NCI-H2029 treated with DMSO at 0.1 percent for 48 hours (cell line): ENCODE measurements at regions not wholly inside any gene's neighbourhood (a gene's known extent, or its start where the extent isn't known, plus 50 kb on each side); places are given as distances from the start of the nearest gene placed in this dataset.
"Not testable (repeated sequence)": the region's sequence is repeated elsewhere in the genome, so short reads cannot be mapped to it uniquely, and the experiment has no call there.

Experiments
- DNase-seq: peaks from one replicate; lab custom pipeline; 2025; lab: John Stamatoyannopoulos, UW

GRCh38 chr4:117014236-117014635 lies 71.1 kb downstream of the TRAM1L1 start:
- no peak for DNase-seq

DNA sequence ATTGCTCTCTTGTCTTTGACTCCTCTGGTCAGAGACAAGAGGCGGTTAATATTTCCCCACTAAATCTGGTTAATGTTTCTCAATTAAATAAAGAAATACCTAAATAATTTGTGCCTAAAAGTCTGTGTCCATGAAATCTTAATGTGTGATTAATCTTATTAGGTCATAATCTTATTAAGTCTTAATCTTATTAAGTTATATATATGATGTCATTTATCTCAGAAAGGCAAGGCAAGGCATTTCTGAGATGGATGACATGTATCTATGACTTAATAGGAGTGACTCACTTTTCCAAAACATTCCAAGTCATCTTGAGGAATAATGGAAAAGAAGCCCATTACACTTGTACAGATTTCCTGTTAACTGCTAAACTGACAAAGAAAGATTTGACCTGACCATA lies 74.7 kb downstream of the TRAM1L1 start:
- DNase-seq, result no peak

GRCh38 chr4:117001077-117001476 lies 84.3 kb downstream of the TRAM1L1 start:
- DNase-seq, result no peak

GRCh38 chr4:116982656-116983055 lies 102.7 kb downstream of the TRAM1L1 start:
- no peak for DNase-seq

DNA sequence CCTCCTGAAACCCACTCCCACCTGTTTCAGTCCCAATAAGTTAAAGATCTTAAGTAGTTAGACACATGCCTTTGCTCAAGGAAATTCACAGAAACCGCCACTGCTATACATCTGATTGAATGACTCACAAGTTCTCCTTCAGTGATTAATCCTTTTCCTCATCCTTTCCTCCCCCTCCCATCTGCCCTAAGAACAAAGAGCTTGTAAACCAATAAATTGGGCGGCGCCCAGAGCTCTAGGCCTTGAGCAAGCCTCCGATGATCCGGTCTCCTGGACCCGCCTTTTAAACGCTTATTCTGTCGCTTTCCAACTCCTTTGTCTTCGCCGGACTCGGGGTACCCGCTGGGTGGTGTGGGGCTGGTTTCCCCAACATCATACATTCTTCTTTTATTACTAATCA lies 104.9 kb downstream of the TRAM1L1 start:
- not testable (repeated sequence) for DNase-seq

GRCh38 chr4:116959045-116959444 lies 126.3 kb downstream of the TRAM1L1 start:
- DNase-seq, result no peak

GRCh38 chr4:116953947-116954346 lies 131.4 kb downstream of the TRAM1L1 start:
- DNase-seq, result no peak

GRCh38 chr4:116952530-116953136 lies 132.7 kb downstream of the TRAM1L1 start:
- DNase-seq, result no peak

DNA sequence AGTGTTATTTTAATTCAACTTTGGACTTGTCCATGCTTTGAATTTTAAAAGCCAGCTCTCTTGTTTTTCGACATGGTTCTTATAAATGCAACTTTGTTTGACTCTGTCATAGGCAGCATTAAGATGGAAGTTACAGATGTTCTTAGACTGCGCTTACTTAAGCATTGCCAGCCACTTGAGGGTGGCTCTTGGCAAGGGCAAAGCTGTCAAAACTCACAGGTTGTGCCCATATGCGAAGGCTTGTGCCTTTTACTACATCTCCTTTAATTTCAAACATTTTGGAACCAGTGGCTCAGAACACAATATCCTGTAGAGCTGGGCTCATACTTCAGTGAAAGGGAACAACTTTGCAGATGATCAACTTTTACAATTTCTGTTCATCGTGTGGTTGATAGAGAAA lies 135.5 kb downstream of the TRAM1L1 start:
- no peak for DNase-seq

- DNase-seq, result no peak
Measured at GRCh38 chr4:116942315-116942714, 143.1 kb downstream of the TRAM1L1 start.

- no peak for DNase-seq
Measured at GRCh38 chr4:116930329-116930728, 155.0 kb downstream of the TRAM1L1 start.

DNA sequence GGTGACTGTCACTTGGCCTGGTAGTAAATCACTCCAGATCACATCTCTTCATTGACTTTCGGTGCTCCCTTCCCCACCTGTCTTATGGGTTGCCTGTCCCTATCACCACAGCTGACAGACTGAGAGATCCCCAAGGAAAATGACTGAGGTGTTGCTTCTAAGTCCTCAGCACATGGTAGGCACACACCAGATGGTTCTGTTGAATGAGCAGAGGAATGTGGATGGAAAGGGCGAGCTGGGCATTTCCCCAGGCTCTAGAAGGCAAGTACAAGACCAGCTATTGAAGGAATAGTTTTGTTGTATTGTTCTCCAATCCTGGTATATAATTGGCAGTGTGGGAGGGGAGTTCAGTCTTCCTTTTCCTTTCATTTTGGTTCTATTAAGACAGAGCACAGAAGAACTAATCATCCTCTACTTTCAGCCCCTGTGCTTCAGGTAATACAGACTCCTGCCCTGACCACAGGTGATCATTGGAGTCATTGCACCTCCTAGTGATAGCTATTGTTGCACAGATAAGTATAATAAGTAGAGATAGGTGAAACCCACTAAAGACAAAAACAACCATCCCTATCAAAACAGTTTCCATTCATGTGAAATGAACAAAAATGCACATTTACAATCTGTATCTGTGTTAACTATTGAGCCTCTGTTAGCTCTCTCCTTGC lies 158.6 kb downstream of the TRAM1L1 start:
- DNase-seq, result no peak

DNA sequence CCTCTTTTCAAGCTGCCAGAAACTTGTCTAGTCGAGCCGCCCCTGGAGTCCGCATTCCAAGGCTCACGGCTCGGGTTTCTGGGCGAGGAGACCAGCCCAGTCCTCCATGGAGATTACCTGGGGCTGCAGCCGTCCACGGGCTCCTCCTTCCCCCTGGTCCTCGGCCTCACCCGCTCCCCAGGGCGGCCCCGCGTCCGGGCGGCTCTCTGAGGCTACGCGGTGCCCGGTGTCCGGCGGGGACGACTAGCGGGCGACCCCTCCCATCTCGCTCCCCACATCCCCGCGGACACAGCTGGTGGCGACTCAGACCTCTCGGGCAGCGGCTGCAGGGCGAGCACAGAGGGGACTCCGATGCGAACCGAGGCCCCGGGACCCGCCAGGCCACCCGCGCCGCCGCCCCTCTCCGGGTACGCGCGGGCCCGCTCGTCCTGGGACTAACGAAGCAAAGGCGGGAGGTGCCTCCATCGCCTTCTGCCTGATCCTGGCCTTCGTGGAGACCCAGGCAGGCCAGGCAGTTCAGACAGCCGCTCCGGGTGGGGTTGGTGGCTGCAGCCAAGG lies 159.4 kb downstream of the TRAM1L1 start:
- DNase-seq, result no peak

- DNase-seq, result no peak
Measured at GRCh38 chr4:116923389-116923788, 162.0 kb downstream of the TRAM1L1 start.

GRCh38 chr4:116913451-116913850 lies 171.9 kb downstream of the TRAM1L1 start:
- no peak for DNase-seq

- no peak for DNase-seq
Measured at GRCh38 chr4:116906758-116907157, 178.6 kb downstream of the TRAM1L1 start.

DNA sequence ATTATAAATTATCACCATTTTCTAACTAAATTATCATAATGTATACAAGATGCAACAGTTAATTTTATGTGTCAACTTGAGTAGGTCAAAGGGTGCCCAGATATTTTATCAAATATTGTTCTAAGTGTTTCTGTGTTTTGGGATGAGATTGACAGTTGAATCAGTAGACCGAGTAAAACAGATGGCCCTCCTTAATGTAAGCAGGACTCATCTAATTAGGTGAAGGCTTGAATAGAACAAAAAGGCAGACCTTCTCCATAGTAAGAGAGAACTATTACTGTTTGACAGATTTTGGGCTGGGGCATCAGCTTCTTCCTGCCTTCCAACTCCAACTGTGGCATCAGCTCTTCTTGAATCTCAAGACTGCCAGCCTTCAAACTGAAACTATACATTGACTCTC lies 185.8 kb downstream of the TRAM1L1 start:
- no peak for DNase-seq

- DNase-seq, result no peak
Measured at GRCh38 chr4:116885579-116885978, 199.8 kb downstream of the TRAM1L1 start.

DNA sequence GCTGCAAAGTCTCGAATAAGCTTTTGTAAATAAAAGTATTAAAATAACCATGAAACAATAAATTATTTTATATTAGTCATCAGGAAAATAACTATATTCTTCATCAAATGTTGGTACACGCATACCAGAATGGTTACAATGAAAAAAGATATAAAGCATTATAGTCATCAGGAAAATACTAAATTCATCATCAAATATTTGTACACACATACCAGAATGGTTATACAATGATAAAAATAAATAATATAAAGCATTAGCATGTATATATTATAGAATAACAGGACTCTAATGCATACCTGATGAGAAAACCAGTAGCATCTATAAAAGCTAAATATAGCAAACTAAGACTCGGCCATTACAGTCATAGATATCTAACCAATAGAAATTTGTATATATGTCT lies 202.9 kb downstream of the TRAM1L1 start:
- no peak for DNase-seq

DNA sequence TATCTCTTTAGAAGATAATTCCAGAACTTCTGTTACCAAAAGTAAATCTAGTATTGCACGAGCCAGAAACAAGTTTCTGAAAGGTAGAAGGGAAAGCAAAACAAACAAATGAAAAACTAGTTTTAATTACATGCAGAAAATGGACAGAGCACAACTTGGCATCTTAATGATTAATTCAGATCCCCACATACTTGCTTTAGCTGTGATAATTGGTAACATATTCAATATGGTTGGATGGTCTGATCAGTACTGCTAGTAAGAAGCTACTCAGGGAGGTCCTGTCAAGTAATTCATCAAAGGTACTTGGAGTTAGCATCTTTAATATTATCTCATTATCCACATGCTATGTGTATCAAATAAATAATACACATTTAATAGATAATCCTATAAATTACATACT lies 204.3 kb downstream of the TRAM1L1 start:
- no peak for DNase-seq

DNA sequence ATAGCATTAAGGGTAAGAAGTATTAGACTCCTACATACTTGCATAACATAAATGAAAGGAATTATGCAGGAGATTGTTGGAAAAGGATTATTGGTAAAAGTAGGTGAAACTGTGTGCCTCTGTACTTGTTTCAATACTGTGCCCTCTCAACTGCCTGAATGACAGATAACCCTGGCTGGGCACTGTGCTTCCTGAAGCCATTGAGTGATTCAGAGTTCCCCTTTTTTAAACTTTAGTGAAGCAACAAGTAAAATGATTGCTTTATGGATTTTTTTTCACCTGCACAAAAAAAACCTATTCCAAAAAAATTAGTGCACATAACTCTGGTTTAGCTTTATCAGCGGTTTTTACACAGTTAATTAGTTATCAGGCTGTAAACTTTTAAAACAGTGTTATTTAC lies 204.8 kb downstream of the TRAM1L1 start:
- no peak for DNase-seq

GRCh38 chr4:116878280-116878679 lies 207.1 kb downstream of the TRAM1L1 start:
- DNase-seq, result no peak

DNA sequence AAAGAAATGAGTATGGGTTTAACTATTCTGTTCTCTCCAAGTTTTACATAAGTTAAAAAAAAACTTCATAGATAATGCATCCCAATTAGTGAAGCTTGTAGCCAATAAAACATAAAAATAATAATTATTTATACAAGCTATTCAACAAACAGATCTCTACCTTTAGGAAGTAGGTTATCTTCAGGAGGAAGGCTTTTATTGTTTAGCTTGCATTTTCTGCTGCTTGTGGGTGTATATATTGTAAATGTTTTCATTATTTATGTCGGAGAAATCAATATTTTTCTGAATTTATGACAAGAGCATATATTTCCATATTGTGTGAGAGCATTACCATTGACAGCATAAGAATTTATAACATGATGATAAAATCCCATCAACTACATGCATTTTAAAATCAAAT lies 208.3 kb downstream of the TRAM1L1 start:
- DNase-seq, result no peak

GRCh38 chr4:116872941-116873340 lies 212.4 kb downstream of the TRAM1L1 start:
- no peak for DNase-seq
